ENCODE measurements at regions not wholly inside any gene's neighbourhood (a gene's known extent, or its start where the extent isn't known, plus 50 kb on each side); places are given as distances from the start of the nearest gene placed in this dataset.

GRCh38 chr7:84744385-84744784, 442.5 kb downstream of the SEMA3D start:
- TF ChIP-seq CTCF (IDR thresholded peaks at IDR 0.05) = no peak
- no peak for TF ChIP-seq EZH2 (IDR thresholded peaks at IDR 0.05)

Measured in neural progenitor cell (in vitro differentiated cells).